Stimulated activated naive B cell treated with anti-CD40 and anti-IgM and Interleukin-4, amounts not matched to agents 10 μg/mL and 1 μg/mL and 100 μg/mL, for 72 hours (primary cell): ENCODE measurements at regions not wholly inside any gene's neighbourhood (a gene's known extent, or its start where the extent isn't known, plus 50 kb on each side); places are given as distances from the start of the nearest gene placed in this dataset.

Experiments used
- ATAC-seq, 2 donors: fragments of 150-1000 bp; cut with Tn5 transposase; replicated peaks; 2 replicates each; pipeline ENCODE4 v1.10.0; 2021; ENCODE audit warnings: moderate library complexity in 1 of 2
- DNase-seq: peaks from one replicate; pipeline ENCODE4 v3.0.0; 2021
- H3K27ac Mint-ChIP-seq: one replicate; pipeline ENCODE4 v1.8.0; 2022; ENCODE audit warnings: mild to moderate bottlenecking, mixed read lengths
- H3K27me3 Mint-ChIP-seq, 2 donors: one replicate each; pipeline ENCODE4 v1.8.0; 2022; ENCODE audit warnings: mixed read lengths in 2 of 2
- H3K36me3 Mint-ChIP-seq, 2 donors: one replicate each; pipeline ENCODE4 v1.8.0; 2022; ENCODE audit warnings: mixed read lengths in 2 of 2, mild to moderate bottlenecking in 1 of 2
- H3K4me1 Mint-ChIP-seq, 2 donors: one replicate each; pipeline ENCODE4 v1.8.0; 2022; ENCODE audit warnings: mixed read lengths in 2 of 2, mild to moderate bottlenecking in 1 of 2
- H3K4me3 Mint-ChIP-seq, 2 donors: one replicate each; pipeline ENCODE4 v1.8.0; 2022; ENCODE audit warnings: mild to moderate bottlenecking in 2 of 2, mixed read lengths in 2 of 2, moderate library complexity in 1 of 2
- H3K9me3 Mint-ChIP-seq, 2 donors: one replicate each; pipeline ENCODE4 v1.8.0; 2022; ENCODE audit warnings: mixed read lengths in 2 of 2, mild to moderate bottlenecking in 1 of 2

DNA sequence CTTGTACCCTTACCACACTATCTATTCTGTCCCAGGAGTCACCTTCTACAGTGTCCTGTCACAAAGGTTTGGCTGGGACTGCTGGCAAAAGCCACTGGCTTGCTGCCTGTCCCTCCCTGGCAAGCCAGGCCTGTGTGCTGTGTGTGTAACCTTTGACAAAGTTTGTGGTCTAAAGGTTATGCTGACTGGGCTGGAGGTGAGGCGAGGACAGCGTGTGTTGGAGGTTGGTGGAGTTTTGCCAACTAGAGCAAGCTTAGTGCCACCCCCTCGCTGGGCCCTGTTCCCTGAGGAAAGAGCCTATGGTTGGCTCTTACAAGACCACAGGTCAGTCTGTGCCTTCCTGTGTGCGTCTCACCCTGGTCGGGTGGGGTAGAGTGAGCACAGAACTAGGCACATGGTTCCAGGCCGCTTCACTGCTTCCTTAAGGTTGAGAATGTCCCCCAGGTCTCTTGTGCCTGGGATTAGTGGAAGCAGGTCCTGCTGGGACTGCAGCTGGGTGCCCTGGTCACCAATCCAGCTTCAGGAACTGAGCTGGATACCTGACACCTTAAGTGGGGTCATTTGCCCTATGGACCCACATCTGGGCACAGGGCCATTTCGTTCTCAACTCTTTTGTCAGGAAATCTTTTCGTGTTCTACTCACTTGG lies 152.2 kb downstream of the GADD45G start:
- Mint-ChIP-seq H3K4me3 (no peak overlapping the region), H3K27ac (no peak overlapping the region), H3K27me3 (no peaks in the 10 kb centered on the region), H3K36me3 (no peaks in the 10 kb centered on the region), H3K9me3 (no peaks in the 10 kb centered on the region), H3K4me1 (peaks cover 15 to 27% of the 10 kb centered on the region in 2 donors)
- DNase-seq (no peak), ATAC-seq (peak; percentile 32 to 45)

DNA sequence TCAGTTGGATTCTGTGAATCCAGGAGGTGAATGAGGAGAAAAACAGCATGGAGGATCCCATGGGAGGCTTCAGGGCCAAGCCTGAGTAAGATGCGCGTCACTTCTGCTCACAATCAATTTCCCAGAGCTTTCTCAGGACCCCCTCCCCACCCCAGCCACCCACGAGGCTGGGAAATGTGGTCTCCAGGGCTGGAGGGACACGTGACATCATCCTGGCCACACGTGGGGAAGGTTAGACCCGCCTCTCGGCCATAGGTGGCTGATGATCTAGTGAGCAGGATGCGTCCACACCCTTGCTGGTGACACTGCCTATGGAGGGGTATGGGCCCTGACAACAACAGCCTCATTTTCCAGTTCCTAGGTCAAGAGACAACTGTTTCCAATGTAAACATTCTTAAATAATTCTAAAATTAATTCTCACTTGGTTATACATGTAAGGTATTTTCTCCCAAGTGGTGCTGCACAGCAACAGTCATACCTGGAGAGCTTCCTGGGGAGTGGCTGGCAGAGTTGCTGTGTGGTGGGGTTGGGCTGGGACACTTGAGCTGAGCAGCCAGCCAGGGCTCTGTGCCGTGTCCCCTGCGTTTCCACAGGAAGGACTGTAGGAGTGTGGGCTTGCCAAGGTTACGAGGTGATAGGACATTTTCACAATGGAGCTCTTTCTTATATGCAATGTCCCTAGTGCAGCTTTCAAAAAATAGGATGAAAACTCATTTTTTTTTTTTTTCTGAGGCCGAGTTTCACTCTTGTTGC lies 153.1 kb downstream of the GADD45G start:
- no peaks in the 10 kb centered on the region for H3K9me3 Mint-ChIP-seq
- no peak overlapping the region for H3K27ac Mint-ChIP-seq
- no peaks in the 10 kb centered on the region for H3K27me3 Mint-ChIP-seq
- peaks cover 15 to 26% of the 10 kb centered on the region in 2 donors for H3K4me1 Mint-ChIP-seq
- DNase-seq (no peak), ATAC-seq (no peak)
- H3K4me3 Mint-ChIP-seq = no peak overlapping the region
- H3K36me3 Mint-ChIP-seq = no peaks in the 10 kb centered on the region

DNA sequence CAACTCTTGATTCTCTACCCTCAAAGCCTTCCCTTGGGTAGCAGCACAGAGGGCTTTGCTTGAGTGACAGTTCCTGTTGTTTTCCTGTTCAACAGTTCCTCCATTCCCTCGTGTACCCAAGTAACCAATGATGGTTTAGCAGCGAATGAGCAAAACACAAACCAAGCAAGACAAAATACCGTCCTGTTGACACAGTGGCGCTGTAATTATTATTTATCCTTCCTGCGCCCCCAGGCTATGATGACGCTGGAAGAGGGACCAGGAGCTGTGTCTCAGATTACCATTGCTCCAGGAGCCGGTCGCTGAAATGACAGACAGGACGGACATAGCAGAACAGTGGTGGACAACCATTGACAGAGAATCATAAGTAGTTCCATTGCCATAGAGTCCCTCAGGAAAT lies 154.8 kb downstream of the GADD45G start:
- no peak for ATAC-seq
- Mint-ChIP-seq H3K27me3 (no peaks in the 10 kb centered on the region), H3K4me1 (peaks cover 7 to 16% of the 10 kb centered on the region in 2 donors), H3K9me3 (no peaks in the 10 kb centered on the region), H3K4me3 (no peak overlapping the region), H3K27ac (no peak overlapping the region), H3K36me3 (no peaks in the 10 kb centered on the region)
- no peak for DNase-seq

DNA sequence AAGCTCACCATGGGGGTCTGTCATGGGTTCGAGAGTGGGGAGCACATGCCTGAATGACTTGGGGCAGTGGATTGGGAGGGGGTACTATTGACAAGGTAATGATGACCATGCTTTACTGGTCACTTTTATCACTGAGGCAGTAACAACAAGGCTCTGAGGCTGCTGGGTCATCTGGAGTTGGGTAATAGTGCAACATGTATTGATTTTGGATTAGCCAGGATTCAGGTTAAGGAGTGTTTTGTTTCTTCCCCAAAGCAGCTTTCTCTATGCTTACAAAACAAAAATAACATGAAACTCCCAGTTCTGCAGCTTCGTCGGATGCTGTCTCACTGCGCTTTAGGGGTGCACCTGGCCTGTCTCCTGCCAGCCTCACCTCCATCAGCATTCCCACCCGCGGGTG lies 155.3 kb downstream of the GADD45G start:
- no peak overlapping the region for H3K27ac Mint-ChIP-seq
- H3K4me1 Mint-ChIP-seq = peaks cover 7 to 16% of the 10 kb centered on the region in 2 donors
- DNase-seq (no peak), ATAC-seq (no peak)
- no peak overlapping the region for H3K4me3 Mint-ChIP-seq
- no peaks in the 10 kb centered on the region for H3K27me3 Mint-ChIP-seq
- H3K9me3 Mint-ChIP-seq = no peaks in the 10 kb centered on the region
- H3K36me3 Mint-ChIP-seq = no peaks in the 10 kb centered on the region

DNA sequence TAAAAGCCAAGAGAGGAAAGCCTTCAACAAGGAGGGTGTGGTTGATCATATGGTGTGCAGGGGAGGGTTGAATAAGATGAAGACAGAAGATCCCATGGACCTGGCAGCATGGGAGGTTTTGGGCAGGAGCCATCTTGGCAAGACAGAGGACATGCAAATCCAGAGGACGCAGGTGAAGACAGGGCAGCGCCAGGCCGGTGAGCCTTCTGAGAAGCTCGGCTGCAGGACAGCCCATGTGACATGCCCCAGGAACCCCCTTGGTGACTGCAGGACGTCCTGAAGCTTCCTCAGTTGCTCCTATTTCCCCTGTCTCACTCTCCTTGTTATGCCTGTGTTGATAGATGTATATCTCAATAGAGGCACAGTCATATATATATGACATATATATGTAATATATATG lies 159.4 kb downstream of the GADD45G start:
- Mint-ChIP-seq H3K27me3 (no peaks in the 10 kb centered on the region), H3K9me3 (peaks cover 3 to 4% of the 10 kb centered on the region in 2 donors), H3K4me1 (peaks cover 9 to 14% of the 10 kb centered on the region in 2 donors), H3K4me3 (no peak overlapping the region), H3K36me3 (peaks cover 0 to 6% of the 10 kb centered on the region in 2 donors), H3K27ac (no peak overlapping the region)
- DNase-seq (no peak), ATAC-seq (no peak)

DNA sequence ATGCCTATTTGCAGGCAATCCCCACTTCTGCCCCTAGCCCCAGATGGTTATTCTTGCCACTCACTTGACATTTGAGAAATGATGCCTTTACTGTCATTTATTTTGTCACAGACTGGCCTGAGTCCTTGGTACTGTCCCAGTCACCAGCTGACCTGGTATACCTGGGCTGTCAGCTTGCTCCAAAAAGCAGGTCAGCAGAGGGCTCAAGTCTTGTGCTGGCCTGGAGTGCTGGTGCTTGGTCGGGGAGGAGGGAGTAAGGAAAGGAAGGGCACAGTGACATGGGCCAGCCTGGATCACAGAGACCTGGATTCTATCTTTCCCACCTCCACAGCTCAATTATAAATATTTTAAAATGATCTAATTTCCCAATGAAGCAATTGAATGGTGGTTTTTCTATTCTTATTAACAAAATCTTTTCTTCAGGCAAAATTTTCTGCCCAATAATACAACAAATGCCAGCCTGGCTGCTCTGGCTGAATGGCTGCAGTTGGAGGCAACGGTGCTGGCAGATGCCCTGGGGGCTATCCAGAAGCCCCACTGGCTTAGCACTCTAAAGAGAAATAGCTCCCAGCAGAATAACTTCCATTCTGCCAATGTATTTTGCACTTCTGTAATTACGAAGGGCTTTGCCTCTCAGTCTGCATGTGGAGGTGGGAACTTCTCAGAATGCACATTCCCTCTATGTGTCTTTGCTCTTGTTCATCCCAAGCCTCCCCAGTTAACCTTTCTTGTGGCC lies 160.6 kb downstream of the GADD45G start:
- DNase-seq (no peak), ATAC-seq (no peak)
- peaks cover 0 to 6% of the 10 kb centered on the region in 2 donors for H3K36me3 Mint-ChIP-seq
- no peak overlapping the region for H3K27ac Mint-ChIP-seq
- no peak overlapping the region for H3K4me3 Mint-ChIP-seq
- H3K9me3 Mint-ChIP-seq = peaks cover 3 to 4% of the 10 kb centered on the region in 2 donors
- H3K27me3 Mint-ChIP-seq = no peaks in the 10 kb centered on the region
- H3K4me1 Mint-ChIP-seq = peaks cover 6 to 9% of the 10 kb centered on the region in 2 donors

DNA sequence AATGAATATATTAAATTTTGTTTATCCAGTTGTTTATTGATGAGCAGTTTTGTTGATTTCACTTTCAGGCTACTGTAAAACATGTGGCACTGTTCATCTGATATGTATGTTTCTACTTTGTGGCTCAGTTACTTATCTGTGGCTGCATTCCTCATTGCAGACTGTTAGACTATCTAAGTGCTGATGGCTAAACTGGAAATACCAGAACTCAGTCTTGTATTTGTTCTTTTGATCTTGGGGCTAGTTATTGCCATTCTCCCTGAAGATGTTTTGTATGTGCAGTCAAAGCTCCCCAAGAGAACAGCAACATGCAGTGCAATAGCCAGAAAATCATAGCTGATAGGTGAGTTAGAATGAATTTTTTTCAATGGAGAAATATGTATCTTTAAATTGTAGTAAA lies 162.2 kb downstream of the GADD45G start:
- Mint-ChIP-seq H3K27me3 (no peaks in the 10 kb centered on the region), H3K27ac (no peak overlapping the region), H3K36me3 (peaks cover 0 to 6% of the 10 kb centered on the region in 2 donors), H3K4me3 (no peak overlapping the region), H3K9me3 (peaks cover 3 to 4% of the 10 kb centered on the region in 2 donors), H3K4me1 (peaks cover 11 to 21% of the 10 kb centered on the region in 2 donors)
- ATAC-seq (no peak), DNase-seq (no peak)

DNA sequence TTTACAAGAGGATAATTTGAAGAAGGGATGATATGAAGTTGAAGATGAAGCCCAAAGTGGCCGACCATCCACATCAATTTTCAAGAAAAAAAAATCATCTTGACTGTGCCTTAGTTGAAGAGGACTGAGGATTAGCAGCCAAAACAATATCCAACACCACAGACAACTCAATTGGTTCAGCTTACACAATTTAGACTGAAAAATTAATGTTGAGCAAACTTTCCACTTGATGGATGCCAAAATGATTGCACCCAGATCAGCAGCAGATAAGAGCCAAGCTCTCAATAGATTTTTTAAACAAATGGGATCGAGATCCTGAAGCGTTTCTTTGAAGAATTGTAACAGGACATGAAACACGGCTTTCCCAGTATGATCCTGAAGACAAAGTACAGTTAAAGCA lies 163.2 kb downstream of the GADD45G start:
- DNase-seq (no peak), ATAC-seq (no peak)
- Mint-ChIP-seq H3K9me3 (peaks cover 3 to 4% of the 10 kb centered on the region in 2 donors), H3K27ac (no peak overlapping the region), H3K4me3 (no peak overlapping the region), H3K4me1 (peaks cover 11 to 21% of the 10 kb centered on the region in 2 donors), H3K36me3 (peaks cover 0 to 6% of the 10 kb centered on the region in 2 donors), H3K27me3 (no peaks in the 10 kb centered on the region)

DNA sequence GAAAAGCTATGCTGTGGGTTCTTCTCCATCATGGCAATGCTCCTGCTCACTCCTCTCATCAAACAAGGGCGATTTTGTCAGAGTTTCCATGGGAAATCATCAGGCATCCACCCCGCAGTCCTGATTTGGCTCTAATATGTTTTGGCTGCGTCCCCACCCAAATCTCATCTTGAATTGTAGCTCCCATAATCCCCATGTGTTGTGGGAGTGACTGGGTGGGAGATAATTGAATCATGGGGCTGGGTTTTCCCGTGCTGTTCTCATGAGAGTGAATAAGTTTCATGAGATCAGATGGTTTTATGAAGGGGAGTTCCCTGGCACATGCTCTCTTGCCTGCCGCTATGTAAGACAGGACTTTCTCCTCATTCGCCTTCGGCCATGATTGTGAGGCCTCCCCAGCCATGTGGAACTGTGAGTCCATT lies 163.8 kb downstream of the GADD45G start:
- Mint-ChIP-seq H3K27ac (no peak overlapping the region), H3K27me3 (no peaks in the 10 kb centered on the region), H3K9me3 (peaks cover 3 to 4% of the 10 kb centered on the region in 2 donors), H3K4me1 (peaks cover 11 to 21% of the 10 kb centered on the region in 2 donors), H3K4me3 (no peak overlapping the region), H3K36me3 (peaks cover 0 to 6% of the 10 kb centered on the region in 2 donors)
- ATAC-seq (peak in 1 of 2 donors; percentile 39), DNase-seq (no peak)

DNA sequence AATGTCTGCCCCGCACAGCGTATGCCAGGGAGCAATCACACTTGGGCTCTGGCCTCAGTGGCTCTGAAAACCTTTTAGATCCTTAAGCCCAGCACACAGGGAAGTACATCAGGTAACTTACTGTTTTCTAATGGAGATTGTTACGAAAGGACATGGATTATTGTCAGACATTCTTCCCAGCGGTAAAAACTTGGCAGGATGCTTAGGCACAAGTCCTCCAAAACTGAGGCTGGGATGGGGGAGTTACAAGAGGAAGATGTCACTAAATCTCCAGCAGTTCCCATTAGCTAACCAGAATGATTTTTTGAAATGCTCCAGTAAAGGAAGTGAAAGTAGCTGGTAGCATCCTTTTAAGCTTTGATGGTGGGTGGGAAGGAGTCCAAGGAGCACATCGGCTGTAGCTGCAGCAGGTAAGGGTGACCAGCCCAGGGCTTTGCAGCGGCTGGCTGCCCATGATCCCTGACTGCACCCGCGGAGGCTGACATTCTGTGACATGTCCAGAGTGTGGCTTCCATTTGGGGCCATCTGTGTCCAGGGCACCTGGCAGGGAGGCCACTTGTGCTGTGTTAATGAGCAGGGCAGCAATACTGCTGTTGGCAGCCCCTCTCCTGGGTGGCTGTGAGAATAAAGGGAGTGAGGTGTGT lies 165.8 kb downstream of the GADD45G start:
- Mint-ChIP-seq H3K27ac (no peak overlapping the region), H3K27me3 (no peaks in the 10 kb centered on the region)
- peak; percentile 31 to 69 for ATAC-seq

DNA sequence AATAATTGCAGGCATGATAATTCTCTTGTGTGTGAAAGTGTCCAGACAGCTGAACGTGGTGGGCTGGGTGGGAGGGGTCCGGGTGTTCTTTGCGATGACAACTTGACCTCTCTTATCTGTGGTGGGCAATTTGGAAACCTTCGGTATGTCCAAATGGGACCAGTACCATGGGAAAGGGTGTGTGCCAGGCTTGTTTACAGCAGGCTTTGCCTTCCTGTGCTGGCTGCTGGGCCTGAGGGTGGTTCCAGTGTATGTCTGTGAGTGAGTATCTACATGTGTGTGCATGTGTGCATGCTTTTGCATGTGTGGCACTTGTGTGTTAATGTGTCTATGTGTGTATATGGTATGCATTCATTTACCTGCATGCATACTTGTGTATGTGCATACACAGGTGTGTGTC lies 166.4 kb downstream of the GADD45G start:
- no peak for ATAC-seq

More for the DNA sequence above, 165.8 kb downstream of the GADD45G start:
- Mint-ChIP-seq H3K4me1 (peaks cover 11 to 21% of the 10 kb centered on the region in 2 donors), H3K4me3 (no peak overlapping the region), H3K9me3 (peaks cover 3 to 4% of the 10 kb centered on the region in 2 donors), H3K36me3 (peaks cover 0 to 6% of the 10 kb centered on the region in 2 donors)
- DNase-seq = no peak

DNA sequence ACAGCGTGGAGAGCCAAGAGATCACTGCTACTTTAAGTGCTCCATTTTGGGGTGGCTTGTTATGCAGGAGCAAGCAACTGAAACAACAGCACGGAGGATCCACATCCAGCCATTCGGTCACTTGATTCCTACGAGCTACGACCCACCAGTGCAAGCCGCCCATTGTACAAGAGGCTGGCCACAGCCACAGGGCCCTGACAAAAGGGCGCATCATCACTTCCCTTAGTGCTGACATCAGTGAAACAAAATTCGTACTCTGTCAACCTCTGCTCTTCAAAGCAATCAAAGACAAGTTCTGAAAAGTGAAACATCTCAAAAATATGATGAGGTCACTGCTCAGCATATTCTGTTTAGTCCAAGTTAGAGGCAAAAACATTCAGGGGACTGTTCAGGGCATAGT lies 168.4 kb downstream of the GADD45G start:
- Mint-ChIP-seq H3K27ac (peak overlapping the region; percentile 20), H3K27me3 (peaks cover 0 to 4% of the 10 kb centered on the region in 2 donors), H3K9me3 (peaks cover 3 to 4% of the 10 kb centered on the region in 2 donors), H3K4me3 (no peak overlapping the region), H3K4me1 (peaks cover 9 to 21% of the 10 kb centered on the region in 2 donors), H3K36me3 (peaks cover 0 to under 1% of the 10 kb centered on the region in 2 donors)
- no peak for ATAC-seq
- DNase-seq = no peak

More for the DNA sequence above, 166.4 kb downstream of the GADD45G start:
- Mint-ChIP-seq H3K27me3 (no peaks in the 10 kb centered on the region), H3K4me1 (peaks cover 9 to 21% of the 10 kb centered on the region in 2 donors), H3K4me3 (no peak overlapping the region), H3K36me3 (peaks cover 0 to 6% of the 10 kb centered on the region in 2 donors), H3K9me3 (peaks cover 3 to 4% of the 10 kb centered on the region in 2 donors), H3K27ac (no peak overlapping the region)
- no peak for DNase-seq

DNA sequence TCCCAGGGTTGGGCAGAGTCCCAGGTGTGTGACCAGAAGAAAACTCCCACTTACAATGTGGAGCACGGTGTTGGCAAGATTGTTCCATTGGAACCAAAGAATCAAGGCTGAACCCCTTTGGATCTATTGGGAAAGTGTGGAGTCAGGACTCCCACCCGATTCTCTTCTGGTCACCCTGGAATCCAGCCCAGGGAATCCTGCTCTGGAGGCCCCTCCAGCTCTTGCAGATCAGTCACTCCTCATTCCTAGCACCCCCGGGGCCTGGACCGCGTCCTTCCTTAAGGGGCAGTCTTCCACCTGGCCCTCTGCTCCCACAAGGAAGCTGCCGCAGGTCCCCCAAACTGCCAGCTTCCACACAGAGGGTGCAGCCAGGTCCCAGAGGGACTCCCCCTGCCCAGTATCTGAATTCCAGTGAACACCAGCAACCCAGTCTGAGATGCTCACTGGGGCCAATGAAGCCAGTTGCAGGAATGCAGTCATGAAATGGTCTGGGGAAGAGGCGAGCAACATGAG lies 170.1 kb downstream of the GADD45G start:
- Mint-ChIP-seq H3K4me3 (no peak overlapping the region), H3K27me3 (peaks cover 0 to 4% of the 10 kb centered on the region in 2 donors), H3K4me1 (peaks cover 7 to 17% of the 10 kb centered on the region in 2 donors), H3K9me3 (no peaks in the 10 kb centered on the region), H3K27ac (no peak overlapping the region), H3K36me3 (no peaks in the 10 kb centered on the region)
- DNase-seq = no peak
- ATAC-seq = no peak

DNA sequence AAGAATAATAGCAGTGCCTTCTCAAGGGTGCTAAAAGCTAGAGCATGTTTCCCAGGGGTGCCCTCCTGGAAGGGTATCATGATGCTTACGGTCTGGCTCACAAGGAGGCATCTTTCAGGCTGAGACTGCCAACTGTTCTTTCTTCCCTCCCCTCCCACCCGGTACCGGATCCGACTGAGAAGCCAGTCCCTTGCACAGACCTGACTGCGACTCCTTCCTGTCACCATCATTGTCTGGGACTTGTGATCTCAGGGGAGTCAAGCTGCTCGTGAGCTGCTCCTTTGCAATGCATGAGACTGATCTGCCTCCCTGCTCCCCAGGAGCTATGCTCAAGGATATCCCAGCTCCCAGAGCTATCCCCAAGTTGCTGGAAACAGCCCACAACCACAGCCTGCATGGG lies 170.8 kb downstream of the GADD45G start:
- peaks cover 8 to 10% of the 10 kb centered on the region in 2 donors for H3K4me1 Mint-ChIP-seq
- no peak for DNase-seq
- peaks cover 0 to 4% of the 10 kb centered on the region in 2 donors for H3K27me3 Mint-ChIP-seq
- H3K9me3 Mint-ChIP-seq = no peaks in the 10 kb centered on the region
- H3K36me3 Mint-ChIP-seq = no peaks in the 10 kb centered on the region
- ATAC-seq = no peak
- no peak overlapping the region for H3K27ac Mint-ChIP-seq
- H3K4me3 Mint-ChIP-seq = no peak overlapping the region
